B cell (primary cell): ENCODE measurements at regions not wholly inside any gene's neighbourhood (a gene's known extent, or its start where the extent isn't known, plus 50 kb on each side); places are given as distances from the start of the nearest gene placed in this dataset.

Experiments used
- EZH2 ChIP-seq: IDR thresholded peaks from 2 replicates; pipeline ENCODE4 v1.6.1; 2012; ENCODE audit warnings: borderline replicate concordance, low read depth, mild to moderate bottlenecking, moderate library complexity, low read length; ENCODE audit not compliant: insufficient read depth, poor library complexity, severe bottlenecking
- TF ChIP-seq, protein P1 (sequence below): fragments of 200-600 bp; IDR thresholded peaks from one replicate; pipeline ENCODE4 v1.8.0; 2022; ENCODE audit warnings: antibody characterized with exemption, mild to moderate bottlenecking

DNA sequence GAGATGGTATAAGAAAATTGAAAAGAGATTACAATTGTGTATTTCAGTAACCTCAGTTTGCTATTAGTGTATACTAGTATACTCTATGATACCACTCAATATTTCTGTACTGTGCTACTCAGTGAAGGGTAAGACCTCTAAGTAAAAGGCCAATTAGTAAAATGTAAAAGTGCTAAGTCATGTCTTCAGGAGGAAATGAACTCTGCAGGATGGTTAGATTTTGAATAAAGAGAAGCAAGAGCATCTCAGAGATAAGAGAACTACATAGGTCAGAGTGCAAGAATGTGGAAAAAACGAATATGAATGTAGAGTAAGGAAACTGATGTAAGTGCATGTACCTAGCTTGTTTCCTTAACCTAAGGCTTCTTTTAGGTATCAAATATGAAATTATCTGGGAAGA lies 796.6 kb upstream of the GBE1 start:
- TF ChIP-seq, protein P1, sequence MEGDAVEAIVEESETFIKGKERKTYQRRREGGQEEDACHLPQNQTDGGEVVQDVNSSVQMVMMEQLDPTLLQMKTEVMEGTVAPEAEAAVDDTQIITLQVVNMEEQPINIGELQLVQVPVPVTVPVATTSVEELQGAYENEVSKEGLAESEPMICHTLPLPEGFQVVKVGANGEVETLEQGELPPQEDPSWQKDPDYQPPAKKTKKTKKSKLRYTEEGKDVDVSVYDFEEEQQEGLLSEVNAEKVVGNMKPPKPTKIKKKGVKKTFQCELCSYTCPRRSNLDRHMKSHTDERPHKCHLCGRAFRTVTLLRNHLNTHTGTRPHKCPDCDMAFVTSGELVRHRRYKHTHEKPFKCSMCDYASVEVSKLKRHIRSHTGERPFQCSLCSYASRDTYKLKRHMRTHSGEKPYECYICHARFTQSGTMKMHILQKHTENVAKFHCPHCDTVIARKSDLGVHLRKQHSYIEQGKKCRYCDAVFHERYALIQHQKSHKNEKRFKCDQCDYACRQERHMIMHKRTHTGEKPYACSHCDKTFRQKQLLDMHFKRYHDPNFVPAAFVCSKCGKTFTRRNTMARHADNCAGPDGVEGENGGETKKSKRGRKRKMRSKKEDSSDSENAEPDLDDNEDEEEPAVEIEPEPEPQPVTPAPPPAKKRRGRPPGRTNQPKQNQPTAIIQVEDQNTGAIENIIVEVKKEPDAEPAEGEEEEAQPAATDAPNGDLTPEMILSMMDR, result no peak
- no peak for TF ChIP-seq EZH2
